LNCaP clone FGC (cell line): ENCODE measurements at regions not wholly inside any gene's neighbourhood (a gene's known extent, or its start where the extent isn't known, plus 50 kb on each side); places are given as distances from the start of the nearest gene placed in this dataset.
A peak's percentile ranks its signal among the peaks of the same experiment; 100 is the strongest.

Experiments
- DNase-seq: peaks from one replicate; pipeline ENCODE4 v3.0.0-alpha.2; 2011; ENCODE audit warnings: low read depth
- H3K4me3 ChIP-seq: 2 replicates; pipeline ENCODE4 v1.5.1; 2011; ENCODE audit warnings: mild to moderate bottlenecking, low read depth, low read length, control low read depth
- TF ChIP-seq, protein P1 (sequence below): IDR thresholded peaks from 2 replicates; pipeline ENCODE4 v1.5.1; 2012; ENCODE audit warnings: mild to moderate bottlenecking; ENCODE audit not compliant: control insufficient read depth, insufficient read depth; ENCODE audit errors: extremely low read depth

DNA sequence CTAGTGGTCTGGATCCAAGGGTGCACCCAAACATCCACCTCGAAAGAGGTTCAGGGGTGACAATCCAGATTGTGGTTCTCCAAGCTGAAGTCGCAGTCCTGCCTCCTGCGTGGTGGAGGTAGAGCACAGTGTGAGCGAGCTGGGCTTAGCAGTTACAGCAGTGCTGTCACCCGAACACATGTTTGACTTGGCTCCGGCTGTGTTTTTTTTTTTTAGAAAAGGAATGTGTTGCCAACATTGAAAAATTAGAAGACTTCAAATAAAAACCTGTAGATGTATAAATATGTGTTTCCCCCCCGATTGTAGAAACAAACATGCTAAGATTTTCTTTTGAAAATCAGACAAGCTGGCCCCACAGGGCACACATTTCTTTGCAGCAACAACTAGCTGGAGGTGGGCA, 530.8 kb downstream of the SHQ1 start:
- no peak overlapping the region for H3K4me3 ChIP-seq
- TF ChIP-seq, protein P1, sequence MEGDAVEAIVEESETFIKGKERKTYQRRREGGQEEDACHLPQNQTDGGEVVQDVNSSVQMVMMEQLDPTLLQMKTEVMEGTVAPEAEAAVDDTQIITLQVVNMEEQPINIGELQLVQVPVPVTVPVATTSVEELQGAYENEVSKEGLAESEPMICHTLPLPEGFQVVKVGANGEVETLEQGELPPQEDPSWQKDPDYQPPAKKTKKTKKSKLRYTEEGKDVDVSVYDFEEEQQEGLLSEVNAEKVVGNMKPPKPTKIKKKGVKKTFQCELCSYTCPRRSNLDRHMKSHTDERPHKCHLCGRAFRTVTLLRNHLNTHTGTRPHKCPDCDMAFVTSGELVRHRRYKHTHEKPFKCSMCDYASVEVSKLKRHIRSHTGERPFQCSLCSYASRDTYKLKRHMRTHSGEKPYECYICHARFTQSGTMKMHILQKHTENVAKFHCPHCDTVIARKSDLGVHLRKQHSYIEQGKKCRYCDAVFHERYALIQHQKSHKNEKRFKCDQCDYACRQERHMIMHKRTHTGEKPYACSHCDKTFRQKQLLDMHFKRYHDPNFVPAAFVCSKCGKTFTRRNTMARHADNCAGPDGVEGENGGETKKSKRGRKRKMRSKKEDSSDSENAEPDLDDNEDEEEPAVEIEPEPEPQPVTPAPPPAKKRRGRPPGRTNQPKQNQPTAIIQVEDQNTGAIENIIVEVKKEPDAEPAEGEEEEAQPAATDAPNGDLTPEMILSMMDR: no peak
- DNase-seq: peak; percentile 34

DNA sequence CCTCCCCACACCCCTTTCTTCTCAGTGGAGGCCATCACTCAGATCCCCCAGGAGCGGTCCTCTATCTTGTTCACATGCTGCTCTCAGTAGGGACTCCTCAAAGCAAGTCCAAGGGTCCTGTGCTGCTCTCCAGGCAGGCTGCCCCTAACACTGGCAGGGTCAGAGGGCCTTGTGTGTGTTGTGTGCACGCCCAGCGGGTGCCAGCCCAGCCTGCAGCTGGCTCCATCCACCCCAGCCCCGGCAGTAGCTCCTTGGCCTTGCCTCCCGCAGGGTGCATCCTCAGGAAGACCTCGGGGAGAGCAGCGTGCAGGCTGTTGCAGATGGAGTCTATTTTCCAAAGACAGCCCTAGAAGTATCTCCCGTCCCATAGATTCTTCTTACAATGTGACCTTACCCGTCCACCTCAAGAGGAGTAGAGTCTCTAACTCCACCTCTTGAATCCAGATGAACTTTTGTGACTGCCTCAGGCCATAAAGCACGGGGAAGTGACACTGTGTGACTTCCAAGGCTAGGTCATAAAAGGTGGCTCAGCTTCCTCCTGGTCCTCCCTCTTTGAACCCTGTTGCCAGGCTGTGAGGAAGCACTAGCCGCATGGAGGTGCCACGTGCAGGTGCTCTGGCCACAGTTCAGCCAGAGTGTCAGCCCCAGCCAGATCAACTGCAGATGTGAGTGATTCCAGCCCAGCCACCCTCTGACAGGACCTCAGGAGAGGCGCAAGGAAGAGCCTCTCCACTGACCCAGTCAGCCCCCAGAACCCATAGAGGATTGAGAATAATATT, 531.6 kb downstream of the SHQ1 start:
- TF ChIP-seq, protein P1: no peak
- DNase-seq: no peak
- H3K4me3 ChIP-seq: no peak overlapping the region

DNA sequence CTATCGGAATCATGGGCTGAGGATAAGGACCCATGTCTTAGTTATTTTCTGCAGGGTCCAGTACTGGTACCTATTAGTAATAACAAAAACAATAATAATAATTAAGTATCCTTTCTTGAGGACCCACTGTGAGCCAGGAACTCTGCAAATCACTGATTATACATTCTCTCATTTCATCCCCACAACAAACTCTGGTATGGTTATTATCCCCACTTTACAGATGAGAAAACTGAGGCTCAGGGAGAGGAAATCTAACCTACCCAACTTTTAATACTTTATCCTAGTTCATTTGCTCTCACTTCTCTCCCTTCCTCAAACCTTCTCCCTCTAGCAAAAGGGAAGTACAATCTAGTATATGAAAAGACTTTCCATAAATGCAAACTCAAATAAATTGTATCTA, 528.4 kb upstream of the PROK2 start:
- TF ChIP-seq, protein P1: no peak
- no peak for DNase-seq
- no peak overlapping the region for H3K4me3 ChIP-seq

DNA sequence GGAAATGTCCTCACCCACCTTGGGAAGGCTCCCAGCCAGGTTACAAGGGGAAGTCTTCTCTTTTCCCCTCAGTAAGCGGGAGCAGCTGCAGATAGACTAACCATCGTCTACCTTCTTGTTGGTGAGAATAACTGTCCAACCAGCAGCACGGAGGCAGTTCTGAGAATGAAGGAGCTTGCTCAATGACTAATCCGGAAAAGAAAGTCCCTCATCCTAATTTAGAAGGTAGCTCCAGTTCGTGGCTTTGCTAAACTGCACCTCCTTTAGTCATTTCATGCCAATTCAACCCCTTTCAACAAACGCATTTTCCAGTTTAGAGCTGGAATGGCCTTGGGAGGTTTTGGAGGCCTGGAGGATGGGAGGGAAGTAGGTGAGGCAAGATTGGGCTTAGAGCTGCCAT, 527.4 kb upstream of the PROK2 start:
- no peak overlapping the region for H3K4me3 ChIP-seq
- TF ChIP-seq, protein P1: no peak
- DNase-seq: no peak

DNA sequence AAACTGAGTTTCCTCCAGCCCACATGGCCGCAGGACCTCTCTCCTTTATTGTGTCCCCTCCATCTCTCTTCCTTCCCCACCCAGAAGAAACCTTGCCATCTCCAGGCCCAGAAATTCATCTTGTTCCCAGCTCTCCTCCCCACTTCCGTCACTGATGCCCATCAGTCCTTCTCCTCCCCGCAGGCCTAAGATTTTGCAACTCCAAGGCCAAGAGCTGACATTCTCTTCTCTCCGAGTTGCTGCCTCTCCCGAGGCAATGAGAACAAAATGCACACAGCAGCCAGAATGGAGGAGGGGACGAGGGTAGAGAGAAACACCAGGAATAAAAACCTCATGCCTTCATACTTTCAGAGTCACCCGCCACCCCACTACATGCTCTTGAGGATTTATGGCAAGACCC, 526.5 kb upstream of the PROK2 start:
- no peak overlapping the region for H3K4me3 ChIP-seq
- TF ChIP-seq, protein P1: no peak
- no peak for DNase-seq

DNA sequence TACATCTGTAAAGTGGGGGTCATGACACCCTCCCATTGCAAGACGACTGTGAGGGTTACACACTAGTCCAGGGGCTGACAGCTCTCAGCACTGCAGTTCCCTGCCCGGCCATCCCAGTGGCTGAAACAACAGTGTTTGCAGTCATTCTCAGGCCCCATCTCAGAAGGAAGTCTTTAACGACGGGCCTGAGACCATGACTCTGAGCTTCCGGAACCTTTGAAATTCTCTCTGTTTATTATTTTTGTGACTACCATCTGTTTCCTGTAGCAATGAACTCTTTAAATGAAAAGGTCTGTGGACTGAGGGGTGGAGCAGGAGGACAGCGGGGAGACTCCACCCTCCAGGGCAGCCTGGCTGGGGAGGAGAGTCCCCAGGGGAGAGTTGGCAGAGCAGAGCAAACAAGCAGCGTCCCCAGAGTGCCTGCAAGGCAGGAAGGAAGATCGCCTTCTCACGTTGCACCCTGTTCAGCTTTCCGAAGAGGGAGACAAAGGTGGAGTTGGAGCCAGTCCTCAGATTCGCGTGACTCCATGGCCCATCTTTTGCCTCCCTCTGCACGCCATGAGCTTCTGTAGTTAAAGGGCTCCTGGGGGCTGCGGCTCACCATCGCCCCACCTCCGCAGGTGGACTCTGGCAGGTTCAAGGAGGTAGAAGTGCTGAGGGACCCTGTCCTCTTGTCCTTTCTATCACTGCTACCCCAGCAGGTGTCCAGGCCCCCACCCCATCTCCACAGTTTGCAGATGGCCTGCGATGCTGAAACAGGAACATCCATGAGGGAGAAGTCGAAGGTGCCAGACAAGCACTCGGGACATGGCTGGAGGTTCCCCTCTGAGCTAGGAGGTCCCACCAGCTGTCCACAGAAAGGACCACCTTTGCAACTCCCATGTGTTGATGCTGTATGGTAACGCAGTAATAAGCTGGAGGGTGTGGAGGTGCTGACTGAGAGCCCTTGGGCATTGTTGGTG, 525.8 kb upstream of the PROK2 start:
- no peak for DNase-seq
- no peak overlapping the region for H3K4me3 ChIP-seq
- TF ChIP-seq, protein P1: no peak
